Thoracic aorta (tissue), 2 donors: ENCODE measurements at regions not wholly inside any gene's neighbourhood (a gene's known extent, or its start where the extent isn't known, plus 50 kb on each side); places are given as distances from the start of the nearest gene placed in this dataset.

ENCODE experiments used
- ATAC-seq: fragments of 150-250 bp; one replicate; pipeline ENCODE4 v1.8.0; 2017; ENCODE audit warnings: low read depth; ENCODE audit not compliant: insufficient number of reproducible peaks, low FRiP score
- DNase-seq: peaks from one replicate; pipeline ENCODE4 v3.0.0-alpha.2; 2020; ENCODE audit warnings: low spot score
- H3K27ac ChIP-seq, 2 donors: fragments of 200-600 bp; sonication (generic); 1 replicate in 1 of 2; 2 replicates in 1 of 2; pipeline ENCODE4 v1.5.1; 2016; ENCODE audit warnings: mild to moderate bottlenecking in 2 of 2, moderate library complexity in 2 of 2
- H3K27me3 ChIP-seq: fragments of 200-600 bp; sonication (generic); replicated peaks from 2 replicates; pipeline ENCODE4 v1.6.0; 2016; ENCODE audit warnings: mild to moderate bottlenecking; ENCODE audit not compliant: insufficient read depth
- H3K36me3 ChIP-seq: fragments of 200-600 bp; sonication (generic); one replicate; pipeline ENCODE4 v1.5.1; 2016
- H3K4me1 ChIP-seq, 2 donors: fragments of 200-600 bp; sonication (generic); 1 replicate in 1 of 2; 2 replicates in 1 of 2; pipeline versions ENCODE4 v1.5.1 to v1.6.0; 2016; ENCODE audit warnings: low read depth in 2 of 2, mild to moderate bottlenecking in 1 of 2; ENCODE audit not compliant: control insufficient read depth in 1 of 2
- H3K4me3 ChIP-seq: fragments of 200-600 bp; sonication (generic); 2 replicates; pipeline ENCODE4 v1.5.1; 2016; ENCODE audit warnings: mild to moderate bottlenecking
- H3K9me3 ChIP-seq: fragments of 200-600 bp; sonication (generic); 2 replicates; pipeline ENCODE4 v1.5.1; 2016
- TF ChIP-seq, protein P1 (sequence below): fragments of 200-600 bp; sonication (generic); IDR thresholded peaks from one replicate; pipeline ENCODE4 v1.5.1; 2019; ENCODE audit warnings: antibody characterized with exemption

GRCh38 chr17:12318571-12319266 lies 298.0 kb downstream of the MAP2K4 start:
- H3K4me3 ChIP-seq: peak overlapping the region; percentile 27

GRCh38 chr17:12320286-12320685 lies 299.6 kb downstream of the MAP2K4 start:
- Histone ChIP-seq H3K9me3 (no peaks in the 10 kb centered on the region), H3K36me3 (no peaks in the 10 kb centered on the region), H3K4me1 (peaks cover 7 to 31% of the 10 kb centered on the region in 2 donors), H3K27ac (peak overlapping the region; percentile 92 to 93), H3K27me3 (no peaks in the 10 kb centered on the region), H3K4me3 (no peak overlapping the region)
- TF ChIP-seq, protein P1, sequence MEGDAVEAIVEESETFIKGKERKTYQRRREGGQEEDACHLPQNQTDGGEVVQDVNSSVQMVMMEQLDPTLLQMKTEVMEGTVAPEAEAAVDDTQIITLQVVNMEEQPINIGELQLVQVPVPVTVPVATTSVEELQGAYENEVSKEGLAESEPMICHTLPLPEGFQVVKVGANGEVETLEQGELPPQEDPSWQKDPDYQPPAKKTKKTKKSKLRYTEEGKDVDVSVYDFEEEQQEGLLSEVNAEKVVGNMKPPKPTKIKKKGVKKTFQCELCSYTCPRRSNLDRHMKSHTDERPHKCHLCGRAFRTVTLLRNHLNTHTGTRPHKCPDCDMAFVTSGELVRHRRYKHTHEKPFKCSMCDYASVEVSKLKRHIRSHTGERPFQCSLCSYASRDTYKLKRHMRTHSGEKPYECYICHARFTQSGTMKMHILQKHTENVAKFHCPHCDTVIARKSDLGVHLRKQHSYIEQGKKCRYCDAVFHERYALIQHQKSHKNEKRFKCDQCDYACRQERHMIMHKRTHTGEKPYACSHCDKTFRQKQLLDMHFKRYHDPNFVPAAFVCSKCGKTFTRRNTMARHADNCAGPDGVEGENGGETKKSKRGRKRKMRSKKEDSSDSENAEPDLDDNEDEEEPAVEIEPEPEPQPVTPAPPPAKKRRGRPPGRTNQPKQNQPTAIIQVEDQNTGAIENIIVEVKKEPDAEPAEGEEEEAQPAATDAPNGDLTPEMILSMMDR: no peak
- no peak for DNase-seq
- ATAC-seq: no peak

More at GRCh38 chr17:12318571-12319266, 298.0 kb downstream of the MAP2K4 start:
- TF ChIP-seq, protein P1: no peak
- peak; percentile 58 for ATAC-seq
- Histone ChIP-seq H3K36me3 (no peaks in the 10 kb centered on the region), H3K27me3 (no peaks in the 10 kb centered on the region), H3K4me1 (peaks cover 7 to 31% of the 10 kb centered on the region in 2 donors), H3K9me3 (peaks cover 2% of the 10 kb centered on the region), H3K27ac (peak overlapping the region; percentile 92 to 93)
- DNase-seq: peak; percentile 9

DNA sequence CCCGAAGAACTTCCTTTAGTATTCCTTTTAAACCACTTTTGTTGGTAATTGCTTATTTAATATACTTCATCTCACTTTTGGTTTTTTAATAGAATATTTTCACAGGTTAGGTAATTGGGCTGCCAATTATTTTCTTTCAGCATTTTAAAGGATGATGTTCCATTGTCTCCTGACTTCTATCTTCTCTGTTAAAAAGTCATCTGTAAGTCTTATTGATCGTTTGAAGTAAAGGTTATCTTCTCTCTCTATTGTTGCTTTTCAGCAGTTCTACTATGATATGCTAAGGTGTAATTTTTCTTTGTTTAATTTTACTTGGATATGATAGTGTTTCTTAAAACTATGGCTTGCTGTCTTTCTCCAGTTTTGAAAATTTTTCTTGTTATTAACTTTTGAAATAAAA lies 307.5 kb downstream of the MAP2K4 start:
- no peaks in the 10 kb centered on the region for H3K27me3 ChIP-seq
- no peak overlapping the region for H3K27ac ChIP-seq
- H3K4me1 ChIP-seq: no peaks in the 10 kb centered on the region
- H3K36me3 ChIP-seq: no peaks in the 10 kb centered on the region
- ATAC-seq (no peak), DNase-seq (no peak)
- TF ChIP-seq, protein P1: no peak
- H3K9me3 ChIP-seq: peaks cover 19% of the 10 kb centered on the region
- H3K4me3 ChIP-seq: no peak overlapping the region

DNA sequence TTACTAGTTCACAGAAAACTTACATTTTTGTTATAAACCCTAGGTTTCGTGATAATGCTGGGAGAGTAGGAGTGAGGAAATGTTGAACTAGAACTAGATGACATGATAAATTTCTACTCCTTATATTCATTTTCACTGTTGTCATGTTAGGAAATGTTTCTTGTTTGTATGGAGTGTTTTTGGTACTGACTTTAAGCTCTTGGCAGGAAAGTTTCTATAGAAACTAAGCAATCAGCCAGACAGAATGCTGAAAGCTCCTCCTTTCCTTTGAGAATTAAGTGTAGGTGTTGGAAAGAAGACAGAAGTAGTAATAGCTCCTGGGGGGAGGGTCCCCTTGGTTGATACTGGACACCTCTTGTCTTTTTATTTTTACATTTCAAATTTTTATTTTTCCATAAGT lies 309.8 kb downstream of the MAP2K4 start:
- ATAC-seq (no peak), DNase-seq (no peak)
- Histone ChIP-seq H3K4me1 (no peaks in the 10 kb centered on the region), H3K4me3 (no peak overlapping the region), H3K9me3 (peaks cover 19% of the 10 kb centered on the region), H3K27me3 (no peaks in the 10 kb centered on the region), H3K36me3 (no peaks in the 10 kb centered on the region), H3K27ac (no peak overlapping the region)
- TF ChIP-seq, protein P1: no peak

DNA sequence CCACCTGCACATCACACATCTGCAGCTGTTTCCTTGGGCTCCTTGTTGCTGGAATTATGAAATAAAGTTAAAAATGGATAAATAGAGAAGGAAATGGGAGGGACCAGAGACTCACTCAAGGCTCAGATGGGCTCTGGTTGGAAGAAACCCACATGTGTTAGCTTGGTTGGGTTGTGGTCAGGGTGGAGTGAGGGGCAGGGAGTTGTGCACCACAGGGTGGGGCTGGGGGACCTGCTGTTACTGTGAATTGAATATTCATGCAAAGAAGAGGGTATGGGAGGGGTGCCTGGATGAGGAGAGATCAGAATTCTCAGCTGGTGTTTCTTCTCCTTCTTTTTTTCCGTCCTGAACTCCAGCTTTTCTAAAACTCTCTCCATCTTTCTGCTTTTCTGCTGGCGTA lies 320.7 kb downstream of the MAP2K4 start:
- no peak for DNase-seq
- TF ChIP-seq, protein P1: no peak
- Histone ChIP-seq H3K4me1 (peaks cover 0 to 11% of the 10 kb centered on the region in 2 donors), H3K27ac (no peak overlapping the region), H3K9me3 (no peaks in the 10 kb centered on the region), H3K36me3 (no peaks in the 10 kb centered on the region), H3K27me3 (no peaks in the 10 kb centered on the region), H3K4me3 (no peak overlapping the region)
- no peak for ATAC-seq
